ENCODE measurements at regions not wholly inside any gene's neighbourhood (a gene's known extent, or its start where the extent isn't known, plus 50 kb on each side); places are given as distances from the start of the nearest gene placed in this dataset.

DNA sequence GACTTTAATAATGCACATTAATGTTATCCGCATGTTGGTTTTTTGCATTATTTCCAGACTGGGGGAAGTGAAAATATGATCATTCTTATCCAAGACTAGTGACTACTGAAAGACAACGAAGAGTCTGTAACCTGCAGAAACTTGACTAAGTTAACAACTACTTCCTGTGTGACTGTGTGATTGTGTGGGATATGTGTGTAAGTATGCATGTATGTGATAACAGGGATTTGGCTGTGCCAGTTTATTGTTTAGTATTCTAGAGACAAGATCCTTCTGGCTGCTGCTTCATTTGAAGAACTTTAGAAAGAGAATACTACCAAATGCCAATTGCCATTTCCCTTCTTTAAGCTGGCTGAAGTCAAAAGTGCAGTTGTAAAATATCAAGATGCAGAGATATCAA lies 375.7 kb upstream of the PRR16 start:
- TF ChIP-seq, protein P1, sequence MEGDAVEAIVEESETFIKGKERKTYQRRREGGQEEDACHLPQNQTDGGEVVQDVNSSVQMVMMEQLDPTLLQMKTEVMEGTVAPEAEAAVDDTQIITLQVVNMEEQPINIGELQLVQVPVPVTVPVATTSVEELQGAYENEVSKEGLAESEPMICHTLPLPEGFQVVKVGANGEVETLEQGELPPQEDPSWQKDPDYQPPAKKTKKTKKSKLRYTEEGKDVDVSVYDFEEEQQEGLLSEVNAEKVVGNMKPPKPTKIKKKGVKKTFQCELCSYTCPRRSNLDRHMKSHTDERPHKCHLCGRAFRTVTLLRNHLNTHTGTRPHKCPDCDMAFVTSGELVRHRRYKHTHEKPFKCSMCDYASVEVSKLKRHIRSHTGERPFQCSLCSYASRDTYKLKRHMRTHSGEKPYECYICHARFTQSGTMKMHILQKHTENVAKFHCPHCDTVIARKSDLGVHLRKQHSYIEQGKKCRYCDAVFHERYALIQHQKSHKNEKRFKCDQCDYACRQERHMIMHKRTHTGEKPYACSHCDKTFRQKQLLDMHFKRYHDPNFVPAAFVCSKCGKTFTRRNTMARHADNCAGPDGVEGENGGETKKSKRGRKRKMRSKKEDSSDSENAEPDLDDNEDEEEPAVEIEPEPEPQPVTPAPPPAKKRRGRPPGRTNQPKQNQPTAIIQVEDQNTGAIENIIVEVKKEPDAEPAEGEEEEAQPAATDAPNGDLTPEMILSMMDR (IDR thresholded peaks at IDR 0.05; ENCODE audit: extremely low read depth, missing control alignments) = no peak
- no peak for DNase-seq (ENCODE audit: low spot score)

- TF ChIP-seq, protein P1 (IDR thresholded peaks at IDR 0.05; ENCODE audit: extremely low read depth, missing control alignments) = no peak
- no peak for DNase-seq (ENCODE audit: low spot score)
These were observed 375.3 kb upstream of the PRR16 start for GRCh38 chr5:120088836-120089235.

GRCh38 chr5:120091376-120091948 lies 372.6 kb upstream of the PRR16 start:
- TF ChIP-seq, protein P1 (IDR thresholded peaks at IDR 0.05; ENCODE audit: extremely low read depth, missing control alignments) = no peak
- no peak for DNase-seq (ENCODE audit: low spot score)

DNA sequence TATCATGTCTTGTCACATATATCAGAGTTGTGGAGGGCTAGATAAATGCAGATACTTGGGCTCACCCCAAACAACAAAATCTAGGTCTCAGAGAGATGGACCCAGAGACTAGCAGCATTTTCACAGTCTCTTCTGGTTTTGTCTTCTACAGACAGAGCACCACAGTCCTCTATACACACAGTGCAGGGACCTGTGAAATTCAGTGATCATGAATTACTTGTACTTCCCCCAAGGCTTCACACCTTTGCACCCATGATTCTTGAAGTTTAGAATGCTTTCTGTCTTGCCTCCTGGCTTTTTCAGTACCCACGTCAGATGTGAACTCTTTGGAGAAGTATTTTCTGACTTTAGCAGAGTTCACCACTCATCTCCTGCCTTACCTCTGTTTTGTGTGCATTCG lies 371.5 kb upstream of the PRR16 start:
- DNase-seq (ENCODE audit: low spot score) = no peak
- TF ChIP-seq, protein P1 (IDR thresholded peaks at IDR 0.05; ENCODE audit: extremely low read depth, missing control alignments) = no peak

DNA sequence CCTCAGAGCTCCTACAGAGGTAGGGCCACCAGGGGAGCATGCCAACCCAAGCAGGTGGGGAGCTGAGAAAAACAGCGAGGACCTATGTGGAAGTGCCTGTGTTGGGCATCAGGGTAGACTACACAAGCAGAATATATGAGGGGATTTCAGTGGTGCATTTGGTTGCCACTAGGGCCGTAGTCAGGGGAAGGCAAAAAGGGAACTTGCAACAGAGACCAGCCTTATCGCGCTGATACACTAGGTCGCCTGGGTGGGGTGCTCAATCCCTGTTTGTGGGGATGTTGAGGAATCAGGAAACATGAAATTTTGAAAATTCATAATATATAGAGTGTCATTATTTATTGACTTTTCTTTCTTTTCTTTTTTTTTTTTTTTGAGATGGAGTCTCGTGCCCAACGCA lies 370.9 kb upstream of the PRR16 start:
- no peak for DNase-seq (ENCODE audit: low spot score)
- TF ChIP-seq, protein P1 (IDR thresholded peaks at IDR 0.05; ENCODE audit: extremely low read depth, missing control alignments) = no peak

DNA sequence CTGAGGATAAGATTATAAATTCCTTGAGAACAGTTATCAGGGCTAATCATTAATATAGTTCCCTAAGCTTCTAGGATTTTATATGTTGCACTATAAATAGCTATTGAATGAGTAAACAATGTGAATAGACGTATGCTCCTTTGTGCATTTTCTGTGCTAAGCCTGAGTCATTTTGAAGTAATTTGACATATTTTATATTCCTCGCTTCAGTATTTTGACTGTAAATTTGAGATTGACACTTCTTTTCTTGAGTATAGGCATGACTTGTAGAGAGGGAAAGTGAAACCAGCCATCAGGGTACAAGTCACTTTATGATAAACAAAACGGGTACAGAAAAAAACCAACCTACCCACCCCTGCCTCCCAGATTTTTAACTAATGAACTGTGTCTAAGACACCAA lies 367.7 kb upstream of the PRR16 start:
- TF ChIP-seq, protein P1 (IDR thresholded peaks at IDR 0.05; ENCODE audit: extremely low read depth, missing control alignments) = no peak
- DNase-seq (ENCODE audit: low spot score) = no peak

DNA sequence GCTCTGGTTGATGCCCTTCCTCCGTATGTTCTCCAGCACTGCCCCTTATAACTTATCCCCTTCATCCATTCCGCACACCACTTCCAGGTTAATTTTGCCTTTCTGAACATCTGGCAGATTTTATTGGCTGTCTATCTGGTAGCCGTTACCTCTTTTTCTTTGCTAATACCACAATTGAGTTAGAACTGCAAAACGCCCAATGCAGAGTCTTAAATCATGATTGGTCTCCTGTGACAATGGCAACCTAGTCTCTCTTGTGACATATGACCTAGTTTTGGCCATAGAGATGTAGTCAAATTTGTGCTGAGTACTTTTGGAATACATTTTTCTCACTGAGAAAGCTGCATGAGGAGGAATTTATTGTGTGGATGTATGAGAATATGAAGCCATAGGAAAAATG lies 365.7 kb upstream of the PRR16 start:
- no peak for DNase-seq (ENCODE audit: low spot score)
- TF ChIP-seq, protein P1 (IDR thresholded peaks at IDR 0.05; ENCODE audit: extremely low read depth, missing control alignments) = no peak

All from GM20000 (cell line).